Lung (tissue), 11 donors: ENCODE measurements at regions not wholly inside any gene's neighbourhood (a gene's known extent, or its start where the extent isn't known, plus 50 kb on each side); places are given as distances from the start of the nearest gene placed in this dataset.
A peak's percentile ranks its signal among the peaks of the same experiment; 100 is the strongest.

ENCODE experiments used
- ATAC-seq: fragments of 200-7000 bp; cut with Tn5 transposase; one replicate; pipeline ENCODE4 v1.9.1; 2020; ENCODE audit warnings: moderate number of reproducible peaks; ENCODE audit not compliant: insufficient read depth, low FRiP score
- DNase-seq, 3 donors: peaks; one replicate each; pipeline ENCODE4 v3.0.0-alpha.2; 2013 to 2017
- H3K27ac ChIP-seq, 2 donors: one replicate each; pipeline ENCODE4 v1.5.1; 2013; ENCODE audit warnings: mild to moderate bottlenecking in 2 of 2, moderate library complexity in 2 of 2, control low read depth in 1 of 2, inconsistent platforms in 1 of 2, low read depth in 1 of 2, low read length in 1 of 2
- H3K27me3 ChIP-seq, 3 donors: one replicate each; pipeline ENCODE4 v1.5.1; 2013; ENCODE audit warnings: low read length in 2 of 3; ENCODE audit not compliant: control insufficient read depth in 3 of 3, insufficient read depth in 3 of 3
- H3K36me3 ChIP-seq, 4 donors: one replicate each; pipeline ENCODE4 v1.5.1; 2013; ENCODE audit warnings: low read length in 4 of 4, mild to moderate bottlenecking in 1 of 4, moderate library complexity in 1 of 4; ENCODE audit not compliant: control insufficient read depth in 4 of 4, insufficient read depth in 4 of 4
- H3K4me1 ChIP-seq, 5 donors: one replicate each; pipeline ENCODE4 v1.5.1; 2013; ENCODE audit warnings: low read length in 5 of 5, mild to moderate bottlenecking in 2 of 5, moderate library complexity in 1 of 5; ENCODE audit not compliant: control insufficient read depth in 5 of 5, insufficient read depth in 5 of 5
- H3K4me3 ChIP-seq: one replicate; pipeline ENCODE4 v1.5.1; 2013; ENCODE audit warnings: mild to moderate bottlenecking, control low read depth, moderate library complexity
- H3K9ac ChIP-seq, 2 donors: one replicate each; pipeline ENCODE4 v1.5.1; 2013; ENCODE audit warnings: low read length in 2 of 2, control low read depth in 1 of 2; ENCODE audit not compliant: insufficient read depth in 1 of 2
- H3K9me3 ChIP-seq, 4 donors: one replicate each; pipeline ENCODE4 v1.5.1; 2013; ENCODE audit warnings: low read length in 3 of 4, mild to moderate bottlenecking in 1 of 4, moderate library complexity in 1 of 4; ENCODE audit not compliant: control insufficient read depth in 4 of 4, insufficient read depth in 3 of 4
- WGBS, 2 donors: extraction: QIAGEN DNeasy Blood & Tissue Kit; methylation state at CpG; one replicate each; pipeline ENCODE4 v1.1.7; 2013; 5-methylcytosine and 5-hydroxymethylcytosine counted together
- TF ChIP-seq, protein P1 (sequence below): IDR thresholded peaks from 2 replicates; pipeline ENCODE4 v1.5.1; 2012; ENCODE audit warnings: mild to moderate bottlenecking; ENCODE audit errors: control extremely low read depth, extremely low read depth
- donor health status: control.
- donor health status: control.
- donor health status: Bipolar disorder and iron deficiency.
- donor health status: healthy.
- donor health status: DM: yes; HTN: yes; CAD: no.

DNA sequence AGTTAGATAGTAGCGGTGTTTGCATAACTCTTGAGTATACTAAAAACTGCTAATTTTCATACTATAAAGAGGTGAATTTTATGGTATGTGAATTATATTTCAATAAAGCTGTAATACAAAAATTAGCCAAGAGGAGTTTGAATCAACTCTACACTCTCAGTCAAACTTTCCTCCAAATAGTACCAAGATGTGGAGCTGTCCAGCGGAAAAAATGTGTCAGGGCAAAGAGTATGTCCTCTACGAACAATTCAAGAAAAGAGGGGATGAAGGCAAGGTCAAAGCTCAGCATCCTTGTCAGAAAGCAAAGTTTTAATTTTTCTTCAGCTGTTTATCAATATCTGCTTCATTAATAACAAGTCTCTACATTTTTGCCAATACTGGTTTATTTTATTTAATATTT lies 51.8 kb upstream of the CDC14C start:
- ATAC-seq (no peak), DNase-seq (peak in 1 of 3 donors; percentile 9)
- no peaks in the 10 kb centered on the region for H3K27me3 ChIP-seq
- no peak overlapping the region for H3K9ac ChIP-seq
- no peaks in the 10 kb centered on the region for H3K36me3 ChIP-seq
- H3K4me3 ChIP-seq = no peak overlapping the region
- no peak overlapping the region for H3K27ac ChIP-seq
- H3K4me1 ChIP-seq = no peaks in the 10 kb centered on the region
- TF ChIP-seq, protein P1, sequence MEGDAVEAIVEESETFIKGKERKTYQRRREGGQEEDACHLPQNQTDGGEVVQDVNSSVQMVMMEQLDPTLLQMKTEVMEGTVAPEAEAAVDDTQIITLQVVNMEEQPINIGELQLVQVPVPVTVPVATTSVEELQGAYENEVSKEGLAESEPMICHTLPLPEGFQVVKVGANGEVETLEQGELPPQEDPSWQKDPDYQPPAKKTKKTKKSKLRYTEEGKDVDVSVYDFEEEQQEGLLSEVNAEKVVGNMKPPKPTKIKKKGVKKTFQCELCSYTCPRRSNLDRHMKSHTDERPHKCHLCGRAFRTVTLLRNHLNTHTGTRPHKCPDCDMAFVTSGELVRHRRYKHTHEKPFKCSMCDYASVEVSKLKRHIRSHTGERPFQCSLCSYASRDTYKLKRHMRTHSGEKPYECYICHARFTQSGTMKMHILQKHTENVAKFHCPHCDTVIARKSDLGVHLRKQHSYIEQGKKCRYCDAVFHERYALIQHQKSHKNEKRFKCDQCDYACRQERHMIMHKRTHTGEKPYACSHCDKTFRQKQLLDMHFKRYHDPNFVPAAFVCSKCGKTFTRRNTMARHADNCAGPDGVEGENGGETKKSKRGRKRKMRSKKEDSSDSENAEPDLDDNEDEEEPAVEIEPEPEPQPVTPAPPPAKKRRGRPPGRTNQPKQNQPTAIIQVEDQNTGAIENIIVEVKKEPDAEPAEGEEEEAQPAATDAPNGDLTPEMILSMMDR = no peak
- no peaks in the 10 kb centered on the region for H3K9me3 ChIP-seq
- WGBS, 2 donors = 82 to 87% methylated on average over 3 of the region's 3 CpGs
